Natural killer cell (primary cell): ENCODE measurements at regions not wholly inside any gene's neighbourhood (a gene's known extent, or its start where the extent isn't known, plus 50 kb on each side); places are given as distances from the start of the nearest gene placed in this dataset.

Experiments
- ATAC-seq, 3 donors: fragments of 150-1000 bp in 2 of 3; fragments of 200-7000 bp in 1 of 3; cut with Tn5 transposase; 1 replicate in 1 of 3; 2 replicates in 2 of 3; pipeline ENCODE4 v1.10.0; 2021; ENCODE audit warnings: mild to moderate bottlenecking in 2 of 3, moderate library complexity in 2 of 3
- DNase-seq, 2 donors: peaks; one replicate each; pipeline versions ENCODE4 v3.0.0 to v3.0.0-alpha.2; 2013 to 2021; ENCODE audit warnings: mixed read lengths in 1 of 2
- H3K27ac ChIP-seq: one replicate; pipeline ENCODE4 v1.5.1; 2013; ENCODE audit warnings: mild to moderate bottlenecking, low read length
- H3K27me3 ChIP-seq: one replicate; pipeline ENCODE4 v1.6.1; 2013; ENCODE audit warnings: low read length; ENCODE audit not compliant: control insufficient read depth, insufficient read depth
- H3K36me3 ChIP-seq: one replicate; pipeline ENCODE4 v1.6.1; 2013; ENCODE audit warnings: low read length; ENCODE audit not compliant: control insufficient read depth, insufficient read depth
- H3K4me1 ChIP-seq: one replicate; pipeline ENCODE4 v1.6.1; 2013; ENCODE audit warnings: low read length; ENCODE audit not compliant: control insufficient read depth, insufficient read depth
- H3K4me3 ChIP-seq: one replicate; pipeline ENCODE4 v1.5.1; 2013; ENCODE audit warnings: low read length
- H3K9me3 ChIP-seq: one replicate; pipeline ENCODE4 v1.6.1; 2013; ENCODE audit warnings: low read length; ENCODE audit not compliant: control insufficient read depth, insufficient read depth
- H3K27ac Mint-ChIP-seq, 2 donors: one replicate each; pipeline ENCODE4 v1.8.0; 2022; ENCODE audit warnings: mild to moderate bottlenecking in 2 of 2, mixed read lengths in 2 of 2, moderate library complexity in 1 of 2
- H3K27me3 Mint-ChIP-seq, 2 donors: one replicate each; pipeline ENCODE4 v1.8.0; 2022; ENCODE audit warnings: low read depth in 2 of 2, mixed read lengths in 2 of 2
- H3K36me3 Mint-ChIP-seq: one replicate; pipeline ENCODE4 v1.8.0; 2022; ENCODE audit warnings: mixed read lengths
- H3K4me1 Mint-ChIP-seq, 2 donors: one replicate each; pipeline ENCODE4 v1.8.0; 2022; ENCODE audit warnings: mixed read lengths in 2 of 2
- H3K4me3 Mint-ChIP-seq: one replicate; pipeline ENCODE4 v1.8.0; 2022; ENCODE audit warnings: mild to moderate bottlenecking, moderate library complexity, mixed read lengths
- H3K9me3 Mint-ChIP-seq, 2 donors: one replicate each; pipeline ENCODE4 v1.8.0; 2022; ENCODE audit warnings: mixed read lengths in 2 of 2
- CTCF ChIP-seq: fragments of 200-600 bp; IDR thresholded peaks from one replicate; pipeline ENCODE4 v1.8.0; 2022; ENCODE audit warnings: antibody characterized with exemption
- WGBS: methylation state at CpG from one replicate; pipeline ENCODE4 v1.1.7; 2013; ENCODE audit warnings: missing lambda C conversion rate; ENCODE audit not compliant: insufficient coverage; 5-methylcytosine and 5-hydroxymethylcytosine counted together
- intact Hi-C: fragments of 100-400 bp; cut with micrococcal nuclease; formaldehyde crosslinking; loops from one replicate; pipeline ENCODE4 v1.14.2; 2022

GRCh38 chr6:81682235-81682795 lies 70.2 kb downstream of the TENT5A start:
- no peak overlapping the region for H3K4me3 Mint-ChIP-seq
- H3K9me3 ChIP-seq, result no peaks in the 10 kb centered on the region
- no peaks in the 10 kb centered on the region for H3K36me3 Mint-ChIP-seq
- DNase-seq (no peak), ATAC-seq (no peak)
- no peak for TF ChIP-seq CTCF
- no peak overlapping the region for H3K4me3 ChIP-seq
- H3K9me3 Mint-ChIP-seq, result peaks cover 3 to 4% of the 10 kb centered on the region in 2 donors
- H3K4me1 ChIP-seq, result no peaks in the 10 kb centered on the region
- no peaks in the 10 kb centered on the region for H3K36me3 ChIP-seq
- intact Hi-C loops, result no loop called here
- peaks cover 0 to 5% of the 10 kb centered on the region in 2 donors for H3K4me1 Mint-ChIP-seq
- no peaks in the 10 kb centered on the region for H3K27me3 ChIP-seq
- no peak overlapping the region for H3K27ac ChIP-seq
- no peaks in the 10 kb centered on the region for H3K27me3 Mint-ChIP-seq
- H3K27ac Mint-ChIP-seq, result no peak overlapping the region

- no peak overlapping the region for H3K27ac ChIP-seq
- H3K36me3 ChIP-seq, result no peaks in the 10 kb centered on the region
- 97% methylated on average over 2 of the region's 2 CpGs for WGBS
- no peak for ATAC-seq
- TF ChIP-seq CTCF, result no peak
- H3K27me3 Mint-ChIP-seq, result no peaks in the 10 kb centered on the region
- no peak overlapping the region for H3K4me3 ChIP-seq
- no peak for DNase-seq
- peaks cover 2 to 9% of the 10 kb centered on the region in 2 donors for H3K4me1 Mint-ChIP-seq
- no peak overlapping the region for H3K27ac Mint-ChIP-seq
- H3K36me3 Mint-ChIP-seq, result no peaks in the 10 kb centered on the region
- no peaks in the 10 kb centered on the region for H3K27me3 ChIP-seq
- no peaks in the 10 kb centered on the region for H3K9me3 ChIP-seq
- H3K4me1 ChIP-seq, result no peaks in the 10 kb centered on the region
- intact Hi-C loops, result no loop called here
- no peak overlapping the region for H3K4me3 Mint-ChIP-seq
- peaks cover 6 to 14% of the 10 kb centered on the region in 2 donors for H3K9me3 Mint-ChIP-seq
Measured at GRCh38 chr6:81669445-81669844, 83.0 kb downstream of the TENT5A start.

- H3K9me3 Mint-ChIP-seq, result peaks cover 7 to 10% of the 10 kb centered on the region in 2 donors
- H3K9me3 ChIP-seq, result no peaks in the 10 kb centered on the region
- intact Hi-C loops, result no loop called here
- H3K27ac ChIP-seq, result no peak overlapping the region
- no peaks in the 10 kb centered on the region for H3K4me1 ChIP-seq
- TF ChIP-seq CTCF, result no peak
- no peak overlapping the region for H3K4me3 Mint-ChIP-seq
- ATAC-seq (no peak), DNase-seq (no peak)
- 91% methylated on average over 1 of the region's 1 CpG for WGBS
- no peaks in the 10 kb centered on the region for H3K36me3 ChIP-seq
- no peaks in the 10 kb centered on the region for H3K36me3 Mint-ChIP-seq
- H3K27ac Mint-ChIP-seq, result no peak overlapping the region
- H3K4me1 Mint-ChIP-seq, result peaks cover 0 to 9% of the 10 kb centered on the region in 2 donors
- no peak overlapping the region for H3K4me3 ChIP-seq
- H3K27me3 Mint-ChIP-seq, result no peaks in the 10 kb centered on the region
- no peaks in the 10 kb centered on the region for H3K27me3 ChIP-seq
Measured at GRCh38 chr6:81668615-81669047, 83.8 kb downstream of the TENT5A start.

- Histone ChIP-seq H3K36me3 (no peaks in the 10 kb centered on the region), H3K27ac (no peak overlapping the region), H3K9me3 (no peaks in the 10 kb centered on the region), H3K27me3 (no peaks in the 10 kb centered on the region), H3K4me1 (no peaks in the 10 kb centered on the region), H3K4me3 (no peak overlapping the region)
- TF ChIP-seq CTCF, result no peak
- Mint-ChIP-seq H3K27ac (no peak overlapping the region), H3K36me3 (no peaks in the 10 kb centered on the region), H3K4me3 (no peak overlapping the region), H3K4me1 (no peaks in the 10 kb centered on the region), H3K27me3 (no peaks in the 10 kb centered on the region), H3K9me3 (peaks cover 7 to 9% of the 10 kb centered on the region in 2 donors)
- intact Hi-C loops, result no loop called here
- WGBS, result 100% methylated on average over 1 of the region's 1 CpG
- ATAC-seq, result no peak
- no peak for DNase-seq
Measured at GRCh38 chr6:81666481-81666880, 86.0 kb downstream of the TENT5A start.
